H9 (cell line): ENCODE measurements at regions not wholly inside any gene's neighbourhood (a gene's known extent, or its start where the extent isn't known, plus 50 kb on each side); places are given as distances from the start of the nearest gene placed in this dataset.

Experiments
- DNase-seq: peaks from one replicate; pipeline ENCODE4 v3.0.0-alpha.2; 2017
- H2AFZ ChIP-seq: one replicate; pipeline ENCODE4 v1.6.1; 2013; ENCODE audit warnings: mild to moderate bottlenecking, low read length, control low read depth, moderate library complexity
- H2AK5ac ChIP-seq: 2 replicates; pipeline ENCODE4 v1.6.1; 2013; ENCODE audit warnings: low read length, control low read depth, mixed read lengths; ENCODE audit not compliant: insufficient read length
- H2BK120ac ChIP-seq: one replicate; pipeline ENCODE4 v1.6.1; 2013; ENCODE audit warnings: low read depth, mild to moderate bottlenecking, low read length, control low read depth, inconsistent platforms; ENCODE audit not compliant: poor library complexity, severe bottlenecking
- H2BK12ac ChIP-seq: 2 replicates; pipeline ENCODE4 v1.6.1; 2013; ENCODE audit warnings: low read length, control low read depth, mixed read lengths, low read depth; ENCODE audit not compliant: insufficient read length
- H2BK15ac ChIP-seq: 2 replicates; pipeline ENCODE4 v1.6.1; 2013; ENCODE audit warnings: low read depth, low read length, control low read depth
- H2BK20ac ChIP-seq: one replicate; pipeline ENCODE4 v1.6.1; 2013; ENCODE audit warnings: low read depth, mild to moderate bottlenecking, low read length, control low read depth, inconsistent platforms; ENCODE audit not compliant: poor library complexity, severe bottlenecking
- H2BK5ac ChIP-seq: 2 replicates; pipeline ENCODE4 v1.6.1; 2013; ENCODE audit warnings: low read length, control low read depth, mixed read lengths; ENCODE audit not compliant: insufficient read length
- H3K14ac ChIP-seq: 2 replicates; pipeline ENCODE4 v1.6.1; 2013; ENCODE audit warnings: low read length, control low read depth; ENCODE audit not compliant: insufficient read depth
- H3K18ac ChIP-seq: 2 replicates; pipeline ENCODE4 v1.6.1; 2013; ENCODE audit warnings: low read depth, mild to moderate bottlenecking, mixed read lengths, low read length, control low read depth; ENCODE audit not compliant: insufficient read length
- H3K23ac ChIP-seq: 2 replicates; pipeline ENCODE4 v1.6.1; 2013; ENCODE audit warnings: low read length, control low read depth, mixed read lengths, low read depth; ENCODE audit not compliant: insufficient read length
- H3K23me2 ChIP-seq: 2 replicates; pipeline ENCODE4 v1.6.1; 2013; ENCODE audit warnings: low read depth, mild to moderate bottlenecking, mixed read lengths, low read length, control low read depth; ENCODE audit not compliant: insufficient read length, poor library complexity, severe bottlenecking
- H3K27ac ChIP-seq: 2 replicates; pipeline ENCODE4 v1.5.1; 2013; ENCODE audit warnings: low read length, control low read depth, mixed read lengths, low read depth; ENCODE audit not compliant: insufficient read length
- H3K27me3 ChIP-seq: 2 replicates; pipeline ENCODE4 v1.6.1; 2013; ENCODE audit warnings: low read length, control low read depth, inconsistent platforms; ENCODE audit not compliant: insufficient read depth
- H3K4ac ChIP-seq: 2 replicates; pipeline ENCODE4 v1.6.1; 2013; ENCODE audit warnings: low read depth, mild to moderate bottlenecking, control low read depth, inconsistent platforms, low read length, moderate library complexity
- H3K4me1 ChIP-seq: 2 replicates; pipeline ENCODE4 v1.6.1; 2013; ENCODE audit warnings: low read length, control low read depth, inconsistent platforms; ENCODE audit not compliant: insufficient read depth
- H3K4me2 ChIP-seq: 2 replicates; pipeline ENCODE4 v1.6.1; 2013; ENCODE audit warnings: low read length, control low read depth, mixed read lengths; ENCODE audit not compliant: insufficient read length, insufficient read depth
- H3K56ac ChIP-seq: 2 replicates; pipeline ENCODE4 v1.6.1; 2013; ENCODE audit warnings: low read depth, mild to moderate bottlenecking, mixed read lengths, low read length, control low read depth; ENCODE audit not compliant: insufficient read length
- H3K79me1 ChIP-seq: 2 replicates; pipeline ENCODE4 v1.6.1; 2013; ENCODE audit warnings: low read depth, mild to moderate bottlenecking, moderate library complexity, low read length, control low read depth, inconsistent platforms; ENCODE audit not compliant: insufficient read depth, poor library complexity, severe bottlenecking
- H3K79me2 ChIP-seq: 2 replicates; pipeline ENCODE4 v1.6.1; 2013; ENCODE audit warnings: low read length, control low read depth, inconsistent platforms; ENCODE audit not compliant: insufficient read depth
- H3K9ac ChIP-seq: 2 replicates; pipeline ENCODE4 v1.6.1; 2013; ENCODE audit warnings: low read length, control low read depth, mixed read lengths; ENCODE audit not compliant: insufficient read length; ENCODE audit errors: extremely low read depth
- H3K9me3 ChIP-seq: one replicate; pipeline ENCODE4 v1.6.1; 2013; ENCODE audit warnings: low read depth, low read length, inconsistent platforms; ENCODE audit not compliant: control insufficient read depth
- H3T11ph ChIP-seq: one replicate; pipeline ENCODE4 v1.6.1; 2013; ENCODE audit warnings: mild to moderate bottlenecking, low read length, control low read depth, inconsistent platforms
- H4K20me1 ChIP-seq: one replicate; pipeline ENCODE4 v1.6.1; 2013; ENCODE audit not compliant: control insufficient read depth, insufficient read length, insufficient read depth
- H4K5ac ChIP-seq: 2 replicates; pipeline ENCODE4 v1.6.1; 2013; ENCODE audit warnings: low read depth, mild to moderate bottlenecking, mixed read lengths, low read length, control low read depth; ENCODE audit not compliant: insufficient read length
- H4K8ac ChIP-seq: replicated peaks from 2 replicates; pipeline ENCODE4 v1.6.1; 2013; ENCODE audit warnings: low read length, control low read depth, mixed read lengths, low read depth; ENCODE audit not compliant: insufficient read length
- H4K91ac ChIP-seq: 2 replicates; pipeline ENCODE4 v1.6.1; 2013; ENCODE audit warnings: low read depth, mild to moderate bottlenecking, moderate library complexity, mixed read lengths, low read length, control low read depth; ENCODE audit not compliant: insufficient read length
- H3K27ac Mint-ChIP-seq, 3 experiments: 2 replicates in 2 of 3; 3 replicates in 1 of 3; pipeline ENCODE4 v1.8.0; 2020 to 2021; ENCODE audit warnings: mixed read lengths in 3 of 3, mild to moderate bottlenecking in 1 of 3, moderate library complexity in 1 of 3
- H3K27me3 Mint-ChIP-seq: 2 replicates; pipeline ENCODE4 v1.8.0; 2021; ENCODE audit warnings: low read depth, mild to moderate bottlenecking, moderate library complexity, mixed read lengths
- H3K36me3 Mint-ChIP-seq, 3 experiments: 2 replicates in 2 of 3; 3 replicates in 1 of 3; pipeline ENCODE4 v1.8.0; 2020 to 2021; ENCODE audit warnings: low read depth in 3 of 3, mixed read lengths in 3 of 3; ENCODE audit not compliant: insufficient read depth in 1 of 3
- H3K4me1 Mint-ChIP-seq, 2 experiments: 2 replicates each; pipeline ENCODE4 v1.8.0; 2020; ENCODE audit warnings: mixed read lengths in 2 of 2
- H3K4me3 Mint-ChIP-seq, 2 experiments: 2 replicates in 1 of 2; 3 replicates in 1 of 2; pipeline ENCODE4 v1.8.0; 2020 to 2021; ENCODE audit warnings: mild to moderate bottlenecking in 2 of 2, mixed read lengths in 2 of 2, moderate library complexity in 1 of 2
- H3K9me3 Mint-ChIP-seq, 2 experiments: 2 replicates in 1 of 2; 3 replicates in 1 of 2; pipeline ENCODE4 v1.8.0; 2020; ENCODE audit warnings: mild to moderate bottlenecking in 2 of 2, mixed read lengths in 2 of 2, moderate library complexity in 1 of 2
- CTCF ChIP-seq: fragments of 200-600 bp; sonication (generic); conservative IDR thresholded peaks from 3 replicates; pipeline ENCODE4 v1.8.0; 2021; ENCODE audit warnings: antibody characterized with exemption, mild to moderate bottlenecking
- WGBS: extraction: QIAGEN DNeasy Blood & Tissue Kit; methylation state at CpG from one replicate; pipeline ENCODE4 v1.1.7; 2013; ENCODE audit warnings: missing lambda C conversion rate, low lambda C conversion rate, mixed read lengths; ENCODE audit not compliant: insufficient read length; ENCODE audit errors: extremely low coverage; 5-methylcytosine and 5-hydroxymethylcytosine counted together

- H3K4me3 Mint-ChIP-seq, result no peak overlapping the region
- no peaks in the 10 kb centered on the region for H3K27me3 ChIP-seq
- TF ChIP-seq CTCF, result no peak
Observed at GRCh38 chr10:10271639-10272192, 746.0 kb upstream of the CELF2 start.

More at GRCh38 chr10:10271639-10272192, 746.0 kb upstream of the CELF2 start:
- no peaks in the 10 kb centered on the region for H3K27me3 Mint-ChIP-seq
- H3K27ac Mint-ChIP-seq, result peak overlapping the region in 1 of 3 experiments; percentile 45; a peak in 2 of 7 replicates
- no CpG with 5 or more reads among the region's 1 CpG for WGBS
- H3K9me3 ChIP-seq, result no peaks in the 10 kb centered on the region
- H2BK120ac ChIP-seq, result no peak overlapping the region
- H3K23ac ChIP-seq, result no peak overlapping the region
- DNase-seq, result no peak
- no peak overlapping the region for H4K5ac ChIP-seq
- no peak overlapping the region for H3K4ac ChIP-seq
- H2BK15ac ChIP-seq, result no peak overlapping the region
- H3K79me1 ChIP-seq, result no peaks in the 10 kb centered on the region
- H2BK5ac ChIP-seq, result no peak overlapping the region
- H3K56ac ChIP-seq, result no peak overlapping the region
- H3K4me1 ChIP-seq, result no peaks in the 10 kb centered on the region
- no peak overlapping the region for H2BK20ac ChIP-seq
- H4K20me1 ChIP-seq, result no peaks in the 10 kb centered on the region
- no peaks in the 10 kb centered on the region for H3K79me2 ChIP-seq
- no peaks in the 10 kb centered on the region; a peak in 1 of 5 replicates for H3K9me3 Mint-ChIP-seq
- H3K9ac ChIP-seq, result no peak overlapping the region
- H3K27ac ChIP-seq, result no peak overlapping the region
- H2AFZ ChIP-seq, result no peak overlapping the region
- H3K14ac ChIP-seq, result no peak overlapping the region
- no peak overlapping the region for H2BK12ac ChIP-seq
- no peaks in the 10 kb centered on the region; a peak in 1 of 7 replicates for H3K36me3 Mint-ChIP-seq
- no peak overlapping the region for H3K18ac ChIP-seq
- no peak overlapping the region for H2AK5ac ChIP-seq
- H3T11ph ChIP-seq, result no peak overlapping the region
- no peak overlapping the region for H4K91ac ChIP-seq
- no peak overlapping the region for H4K8ac ChIP-seq
- no peak overlapping the region for H3K4me2 ChIP-seq
- H3K4me1 Mint-ChIP-seq, result 0 out of 4 replicates have a peak, but pooled peaks cover 0 to 3% of the 10 kb centered on the region in 2 experiments
- no peaks in the 10 kb centered on the region for H3K23me2 ChIP-seq
